PC-3 (cell line): ENCODE measurements at regions not wholly inside any gene's neighbourhood (a gene's known extent, or its start where the extent isn't known, plus 50 kb on each side); places are given as distances from the start of the nearest gene placed in this dataset.

Experiments used
- CTCF ChIP-seq: fragments of 300-600 bp; sonication (generic); conservative IDR thresholded peaks from 2 replicates; pipeline ENCODE4 v1.5.1; 2017; ENCODE audit warnings: antibody characterized with exemption, low read depth, mild to moderate bottlenecking, low read length
- EZH2 ChIP-seq: fragments of 300-600 bp; sonication (generic); IDR thresholded peaks from one replicate; pipeline ENCODE4 v1.6.1; 2017; ENCODE audit warnings: antibody characterized with exemption, mild to moderate bottlenecking, low read length; ENCODE audit not compliant: unreplicated experiment

GRCh38 chr6:90448836-90449235 lies 138.0 kb downstream of the MAP3K7 start:
- TF ChIP-seq CTCF, result no peak
- TF ChIP-seq EZH2, result no peak
